ENCODE measurements at regions not wholly inside any gene's neighbourhood (a gene's known extent, or its start where the extent isn't known, plus 50 kb on each side); places are given as distances from the start of the nearest gene placed in this dataset.

DNA sequence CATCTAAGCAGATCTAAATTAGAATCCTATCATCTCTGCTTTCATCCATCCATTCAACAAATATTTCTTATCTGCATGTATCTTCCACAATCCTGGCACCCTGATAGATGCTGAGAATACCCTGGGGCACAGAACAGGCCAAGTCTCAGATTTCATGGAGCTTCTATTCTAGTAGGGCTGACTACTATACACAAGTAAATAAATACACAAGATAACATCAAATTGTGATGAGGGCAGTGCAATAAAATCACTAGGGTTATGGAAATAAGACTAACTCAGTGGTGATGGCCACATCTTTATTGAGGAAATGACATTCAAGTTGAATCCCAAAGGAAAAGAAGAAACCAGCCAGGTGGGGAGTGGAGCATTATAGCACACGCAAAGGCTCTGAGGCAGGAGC lies 138.4 kb upstream of the GLRA1 start:
- ChIA-PET CTCF (interaction anchor here (1.2 kb wide), 1 partner anchor 11 kb away, joined by 3 read pairs; no protein-coding TSS in a partner anchor), POLR2A (no interaction called here)
- Histone ChIP-seq H3K79me2 (ENCODE audit: control insufficient read depth, insufficient read depth, low read length) (no peaks in the 10 kb centered on the region), H3K9me3 (replicated peaks; ENCODE audit: control insufficient read depth, insufficient read depth, low read length) (no peaks in the 10 kb centered on the region), H3K4me1 (ENCODE audit: control insufficient read depth, extremely low read depth, insufficient read depth, low read length) (no peaks in the 10 kb centered on the region), H3K4me2 (ENCODE audit: insufficient read depth, low read length) (no peak overlapping the region), H3K27ac (ENCODE audit: insufficient read depth, low read depth, low read length) (no peak overlapping the region), H3K9ac (replicated peaks; ENCODE audit: extremely low read depth, insufficient read depth, low read length) (no peak overlapping the region), H4K20me1 (replicated peaks; ENCODE audit: control insufficient read depth, extremely low read depth, insufficient read depth, low read length) (no peaks in the 10 kb centered on the region), H2AFZ (ENCODE audit: low read depth, low read length) (no peak overlapping the region), H3K9me1 (replicated peaks; ENCODE audit: control insufficient read depth, extremely low read depth, insufficient read depth, low read length) (no peaks in the 10 kb centered on the region), H3K4me3 (replicated peaks in 1 of 3; ENCODE audit: insufficient read depth in 1 of 3, low read depth in 1 of 3, low read length in 3 of 3) (no peak overlapping the region), H3K27me3 (ENCODE audit: control insufficient read depth in 2 of 2, insufficient read depth in 2 of 2, low read length in 2 of 2) (no peaks in the 10 kb centered on the region), H3K36me3 (ENCODE audit: control insufficient read depth in 2 of 2, extremely low read depth in 1 of 2, insufficient read depth in 2 of 2, low read length in 2 of 2) (no peaks in the 10 kb centered on the region)
- intact Hi-C loops (cut with micrococcal nuclease), result no loop called here
- no TSS peak for BruUV-seq (replicated peaks)
- dilution Hi-C loops (cut with MboI; ENCODE audit: extremely low pct_ligation_motif_present, low sequenced_read_pairs), result no loop called here
- TF ChIP-seq POLR2AphosphoS5 (IDR thresholded peaks at IDR 0.05; ENCODE audit: insufficient read depth, low read depth, low read length), result no peak
- DNase-seq (ENCODE audit: low read depth, low spot score) (no peak), FAIRE-seq (no peak)

DNA sequence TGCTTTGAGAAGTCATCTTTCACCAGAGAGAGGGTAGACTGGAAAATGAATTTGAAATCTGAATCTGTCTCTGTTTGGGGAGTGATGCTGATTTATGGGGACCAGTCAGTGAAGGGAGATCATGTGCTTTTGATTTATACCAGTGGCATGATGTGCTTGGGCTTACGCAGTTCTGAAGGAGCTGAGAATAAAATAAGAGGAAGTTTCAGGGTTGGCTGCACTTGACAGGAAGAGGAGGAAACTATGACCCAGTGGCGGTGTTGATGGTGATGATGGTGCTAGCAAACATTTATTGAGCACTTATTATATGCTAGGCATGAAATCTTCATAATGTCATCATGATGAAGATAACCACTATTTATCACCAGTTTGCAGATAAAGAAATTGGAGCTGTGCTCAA lies 136.4 kb upstream of the GLRA1 start:
- no peak overlapping the region for H3K27ac ChIP-seq (ENCODE audit: insufficient read depth, low read depth, low read length)
- intact Hi-C loops (cut with micrococcal nuclease), result no loop called here
- H3K36me3 ChIP-seq (ENCODE audit: control insufficient read depth in 2 of 2, extremely low read depth in 1 of 2, insufficient read depth in 2 of 2, low read length in 2 of 2), result no peaks in the 10 kb centered on the region
- BruUV-seq (replicated peaks), result no TSS peak
- H3K4me1 ChIP-seq (ENCODE audit: control insufficient read depth, extremely low read depth, insufficient read depth, low read length), result no peaks in the 10 kb centered on the region
- ChIA-PET CTCF (no interaction called here), POLR2A (no interaction called here)
- H3K79me2 ChIP-seq (ENCODE audit: control insufficient read depth, insufficient read depth, low read length), result no peaks in the 10 kb centered on the region
- dilution Hi-C loops (cut with MboI; ENCODE audit: extremely low pct_ligation_motif_present, low sequenced_read_pairs), result no loop called here
- no peak overlapping the region for H3K9ac ChIP-seq (replicated peaks; ENCODE audit: extremely low read depth, insufficient read depth, low read length)
- no peak overlapping the region for H3K4me2 ChIP-seq (ENCODE audit: insufficient read depth, low read length)
- H4K20me1 ChIP-seq (replicated peaks; ENCODE audit: control insufficient read depth, extremely low read depth, insufficient read depth, low read length), result no peaks in the 10 kb centered on the region
- no peaks in the 10 kb centered on the region for H3K9me1 ChIP-seq (replicated peaks; ENCODE audit: control insufficient read depth, extremely low read depth, insufficient read depth, low read length)
- no peaks in the 10 kb centered on the region for H3K27me3 ChIP-seq (ENCODE audit: control insufficient read depth in 2 of 2, insufficient read depth in 2 of 2, low read length in 2 of 2)
- FAIRE-seq (no peak), DNase-seq (ENCODE audit: low read depth, low spot score) (no peak)
- TF ChIP-seq, protein P1, sequence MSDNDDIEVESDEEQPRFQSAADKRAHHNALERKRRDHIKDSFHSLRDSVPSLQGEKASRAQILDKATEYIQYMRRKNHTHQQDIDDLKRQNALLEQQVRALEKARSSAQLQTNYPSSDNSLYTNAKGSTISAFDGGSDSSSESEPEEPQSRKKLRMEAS (IDR thresholded peaks at IDR 0.05; ENCODE audit: insufficient read depth, insufficient read length), result no peak
- TF ChIP-seq GATA2 (IDR thresholded peaks at IDR 0.05; ENCODE audit: insufficient read depth, insufficient read length, low read depth, low read length), result no peak
- TF ChIP-seq MYC (IDR thresholded peaks at IDR 0.05; ENCODE audit: low read depth, low read length), result no peak
- no peak for TF ChIP-seq FOS (IDR thresholded peaks at IDR 0.05; ENCODE audit: borderline replicate concordance, insufficient read depth, low read length)
- no peak for TF ChIP-seq EZH2 (IDR thresholded peaks at IDR 0.05; ENCODE audit: borderline replicate concordance, low read depth, low read length, severe bottlenecking)
- no peak for TF ChIP-seq JUN (IDR thresholded peaks at IDR 0.05; ENCODE audit: borderline replicate concordance, insufficient read depth, insufficient read length, low read depth)
- TF ChIP-seq, protein P2, sequence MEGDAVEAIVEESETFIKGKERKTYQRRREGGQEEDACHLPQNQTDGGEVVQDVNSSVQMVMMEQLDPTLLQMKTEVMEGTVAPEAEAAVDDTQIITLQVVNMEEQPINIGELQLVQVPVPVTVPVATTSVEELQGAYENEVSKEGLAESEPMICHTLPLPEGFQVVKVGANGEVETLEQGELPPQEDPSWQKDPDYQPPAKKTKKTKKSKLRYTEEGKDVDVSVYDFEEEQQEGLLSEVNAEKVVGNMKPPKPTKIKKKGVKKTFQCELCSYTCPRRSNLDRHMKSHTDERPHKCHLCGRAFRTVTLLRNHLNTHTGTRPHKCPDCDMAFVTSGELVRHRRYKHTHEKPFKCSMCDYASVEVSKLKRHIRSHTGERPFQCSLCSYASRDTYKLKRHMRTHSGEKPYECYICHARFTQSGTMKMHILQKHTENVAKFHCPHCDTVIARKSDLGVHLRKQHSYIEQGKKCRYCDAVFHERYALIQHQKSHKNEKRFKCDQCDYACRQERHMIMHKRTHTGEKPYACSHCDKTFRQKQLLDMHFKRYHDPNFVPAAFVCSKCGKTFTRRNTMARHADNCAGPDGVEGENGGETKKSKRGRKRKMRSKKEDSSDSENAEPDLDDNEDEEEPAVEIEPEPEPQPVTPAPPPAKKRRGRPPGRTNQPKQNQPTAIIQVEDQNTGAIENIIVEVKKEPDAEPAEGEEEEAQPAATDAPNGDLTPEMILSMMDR (IDR thresholded peaks at IDR 0.05; ENCODE audit: extremely low read depth in 1 of 2, insufficient read depth in 1 of 2, low read depth in 1 of 2, low read length in 2 of 2), result no peak
- no peak for TF ChIP-seq POLR2AphosphoS5 (IDR thresholded peaks at IDR 0.05; ENCODE audit: insufficient read depth, low read depth, low read length)
- TF ChIP-seq POLR2A (IDR thresholded peaks at IDR 0.05; ENCODE audit: low read depth, low read length), result no peak
- H2AFZ ChIP-seq (ENCODE audit: low read depth, low read length), result no peak overlapping the region
- no peak overlapping the region for H3K4me3 ChIP-seq (replicated peaks in 1 of 3; ENCODE audit: insufficient read depth in 1 of 3, low read depth in 1 of 3, low read length in 3 of 3)
- H3K9me3 ChIP-seq (replicated peaks; ENCODE audit: control insufficient read depth, insufficient read depth, low read length), result no peaks in the 10 kb centered on the region

Data from endothelial cell of umbilical vein (primary cell).